ENCODE measurements at regions not wholly inside any gene's neighbourhood (a gene's known extent, or its start where the extent isn't known, plus 50 kb on each side); places are given as distances from the start of the nearest gene placed in this dataset.

DNA sequence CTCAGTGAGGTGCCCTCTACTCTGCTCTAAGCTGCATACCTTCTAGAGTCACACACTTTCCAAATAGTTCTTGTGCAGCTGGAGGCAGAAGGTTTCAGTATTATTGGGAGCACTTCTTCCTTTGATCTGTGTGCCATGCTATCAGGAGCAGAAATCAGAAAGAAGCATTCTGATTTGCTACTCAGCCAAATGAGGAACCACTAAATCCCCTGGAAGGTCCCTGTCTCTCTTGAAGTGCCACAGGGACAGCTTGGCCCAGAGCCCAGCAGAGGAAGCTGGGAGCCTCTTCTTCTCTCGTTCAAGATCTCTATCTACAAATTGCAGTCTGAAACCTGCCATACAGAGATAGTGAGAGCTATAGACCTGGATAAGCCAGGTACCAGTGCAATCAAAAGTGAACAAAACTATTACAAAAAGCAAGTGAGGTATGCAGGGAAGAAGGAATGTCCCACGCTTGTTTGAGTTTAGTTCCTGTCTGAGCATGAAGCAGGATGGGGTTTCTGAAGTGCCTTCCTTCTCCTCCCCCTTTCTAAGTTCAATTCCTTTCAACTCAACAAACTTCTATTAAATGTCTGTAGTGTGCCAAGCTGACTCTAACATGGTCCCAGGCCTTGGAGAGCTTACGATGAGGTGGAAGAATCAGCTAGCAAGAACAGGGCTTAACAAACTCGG is 100.9 kb upstream of the PARP11 start:
- H3K27me3 ChIP-seq (replicated peaks; ENCODE audit: control insufficient read depth, insufficient read depth, low read length, poor library complexity, severe bottlenecking), result no peaks in the 10 kb centered on the region
- H3K4me3 ChIP-seq (ENCODE audit: insufficient read depth, low read depth, low read length, poor library complexity, severe bottlenecking), result peak overlapping the region; percentile 23
- H3K36me3 ChIP-seq (ENCODE audit: control insufficient read depth, insufficient read depth, low read length), result no peaks in the 10 kb centered on the region
- DNase-seq, result no peak
- H3K27ac ChIP-seq (ENCODE audit: insufficient read depth, low read length, poor library complexity, severe bottlenecking), result peak overlapping the region; percentile 59
- peaks cover 30% of the 10 kb centered on the region for H3K4me1 ChIP-seq (ENCODE audit: control insufficient read depth, insufficient read depth, low read length, poor library complexity, severe bottlenecking)
- H3K9me3 ChIP-seq (ENCODE audit: control insufficient read depth, low read length), result no peaks in the 10 kb centered on the region

DNA sequence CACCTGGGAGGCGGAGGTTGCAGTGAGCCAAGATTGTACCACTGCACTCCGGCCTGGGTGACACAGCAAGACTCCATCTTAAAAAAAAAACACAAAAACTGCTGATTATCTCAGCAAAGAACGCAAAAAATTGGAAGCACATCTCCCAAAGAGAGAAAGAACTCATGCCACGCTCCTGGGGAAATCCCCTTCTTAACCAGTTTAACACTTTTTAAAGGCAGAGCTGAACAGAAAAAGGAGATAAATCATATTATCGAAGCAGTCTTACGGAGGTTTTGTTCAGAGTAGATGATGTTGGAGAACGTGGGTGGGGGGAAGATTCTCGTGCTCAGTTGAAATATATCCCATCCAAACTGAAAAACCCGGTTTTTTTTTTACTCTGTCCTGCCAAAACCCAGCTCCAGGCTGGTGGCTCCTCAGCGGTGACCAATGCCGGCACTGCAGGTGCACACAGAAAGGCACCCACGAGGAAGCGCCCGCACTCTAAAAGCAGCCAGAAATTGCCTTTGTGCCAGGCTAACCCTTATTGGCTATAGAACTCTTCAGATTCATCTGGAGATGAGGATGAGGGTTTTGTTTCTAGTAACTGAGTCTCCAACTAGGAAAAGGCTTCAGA is 100.2 kb upstream of the PARP11 start:
- no peak for DNase-seq
- Histone ChIP-seq H3K27me3 (replicated peaks; ENCODE audit: control insufficient read depth, insufficient read depth, low read length, poor library complexity, severe bottlenecking) (no peaks in the 10 kb centered on the region), H3K27ac (ENCODE audit: insufficient read depth, low read length, poor library complexity, severe bottlenecking) (peak overlapping the region; percentile 59), H3K36me3 (ENCODE audit: control insufficient read depth, insufficient read depth, low read length) (no peaks in the 10 kb centered on the region), H3K4me1 (ENCODE audit: control insufficient read depth, insufficient read depth, low read length, poor library complexity, severe bottlenecking) (peaks cover 30% of the 10 kb centered on the region), H3K9me3 (ENCODE audit: control insufficient read depth, low read length) (no peaks in the 10 kb centered on the region), H3K4me3 (ENCODE audit: insufficient read depth, low read depth, low read length, poor library complexity, severe bottlenecking) (no peak overlapping the region)

DNA sequence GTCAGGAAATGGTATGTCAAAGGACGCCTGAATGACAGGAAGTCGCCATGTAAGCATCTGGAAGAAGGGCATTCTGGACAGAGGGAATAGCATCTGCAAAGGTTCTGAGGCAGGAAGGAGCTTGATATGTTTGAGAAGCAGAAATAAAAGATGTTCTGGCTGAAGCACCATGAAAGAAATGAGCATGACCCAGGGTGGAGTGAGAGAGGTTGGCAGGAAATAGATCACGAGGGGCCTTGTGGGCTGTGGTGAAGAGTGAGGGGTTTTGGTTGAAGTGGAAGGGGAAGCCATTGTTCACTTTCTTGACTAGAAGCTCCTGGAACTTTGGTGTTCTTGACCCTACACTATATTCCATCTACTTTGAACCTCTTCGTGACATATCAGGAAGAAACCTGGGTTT is 99.4 kb upstream of the PARP11 start:
- H3K36me3 ChIP-seq (ENCODE audit: control insufficient read depth, insufficient read depth, low read length), result no peaks in the 10 kb centered on the region
- peak in 2 of 3 donors; percentile 6 to 25 for DNase-seq
- no peaks in the 10 kb centered on the region for H3K27me3 ChIP-seq (replicated peaks; ENCODE audit: control insufficient read depth, insufficient read depth, low read length, poor library complexity, severe bottlenecking)
- no peaks in the 10 kb centered on the region for H3K9me3 ChIP-seq (ENCODE audit: control insufficient read depth, low read length)
- H3K27ac ChIP-seq (ENCODE audit: insufficient read depth, low read length, poor library complexity, severe bottlenecking), result peak overlapping the region; percentile 23
- H3K4me3 ChIP-seq (ENCODE audit: insufficient read depth, low read depth, low read length, poor library complexity, severe bottlenecking), result no peak overlapping the region
- H3K4me1 ChIP-seq (ENCODE audit: control insufficient read depth, insufficient read depth, low read length, poor library complexity, severe bottlenecking), result peaks cover 30% of the 10 kb centered on the region

DNA sequence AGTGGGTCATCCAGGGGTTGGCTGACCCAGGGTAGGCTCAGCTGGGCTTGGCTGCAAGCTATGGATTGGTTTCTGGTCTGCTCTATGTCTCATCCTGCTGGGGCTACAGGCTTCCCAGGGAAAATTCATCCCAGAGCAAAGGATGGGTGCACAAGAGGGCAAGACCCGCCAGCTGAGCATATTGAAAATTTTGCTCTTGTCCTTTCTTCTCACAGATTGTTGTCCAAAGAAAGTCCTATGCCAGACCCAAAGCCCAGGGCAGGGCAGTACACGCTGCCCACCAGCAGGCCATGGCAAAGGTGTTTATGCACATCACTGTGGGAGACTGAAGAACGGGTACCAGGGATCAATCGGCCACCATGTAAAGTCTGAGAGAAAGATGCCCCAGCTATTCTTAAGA is 95.3 kb upstream of the PARP11 start:
- no peak overlapping the region for H3K4me3 ChIP-seq (ENCODE audit: insufficient read depth, low read depth, low read length, poor library complexity, severe bottlenecking)
- no peaks in the 10 kb centered on the region for H3K27me3 ChIP-seq (replicated peaks; ENCODE audit: control insufficient read depth, insufficient read depth, low read length, poor library complexity, severe bottlenecking)
- H3K27ac ChIP-seq (ENCODE audit: insufficient read depth, low read length, poor library complexity, severe bottlenecking), result no peak overlapping the region
- H3K9me3 ChIP-seq (ENCODE audit: control insufficient read depth, low read length), result no peaks in the 10 kb centered on the region
- H3K36me3 ChIP-seq (ENCODE audit: control insufficient read depth, insufficient read depth, low read length), result no peaks in the 10 kb centered on the region
- no peak for DNase-seq
- peaks cover 15% of the 10 kb centered on the region for H3K4me1 ChIP-seq (ENCODE audit: control insufficient read depth, insufficient read depth, low read length, poor library complexity, severe bottlenecking)

DNA sequence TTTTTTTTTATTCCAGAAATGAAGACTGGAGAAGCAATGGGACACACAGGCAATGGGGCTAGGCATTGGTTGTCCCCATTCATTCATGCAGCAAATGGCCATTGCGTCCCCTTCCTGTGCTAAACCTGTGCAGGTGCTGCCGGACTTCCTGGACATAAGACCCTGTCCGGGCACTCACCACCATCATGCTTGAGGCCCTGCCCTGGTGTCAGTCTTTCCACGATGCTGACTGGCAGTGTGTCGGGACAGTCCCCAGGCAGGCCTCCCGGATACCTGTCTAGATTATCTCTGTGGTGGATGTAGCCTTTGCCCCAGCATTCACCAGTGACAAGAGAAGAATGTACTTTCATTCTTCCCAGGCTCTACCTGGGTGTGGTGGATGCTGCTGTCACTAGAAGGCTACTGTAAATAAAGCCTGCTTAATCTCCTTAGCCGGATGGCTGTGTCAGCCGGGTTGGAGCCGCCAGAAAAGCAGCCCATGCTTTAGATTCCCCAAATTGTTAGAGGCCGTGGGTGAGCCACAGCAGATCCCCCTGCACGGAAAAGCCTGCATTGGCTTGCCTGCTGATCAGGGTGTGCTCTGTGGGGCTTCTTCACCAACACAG is 94.5 kb upstream of the PARP11 start:
- H3K9me3 ChIP-seq (ENCODE audit: control insufficient read depth, low read length), result no peaks in the 10 kb centered on the region
- H3K4me1 ChIP-seq (ENCODE audit: control insufficient read depth, insufficient read depth, low read length, poor library complexity, severe bottlenecking), result peaks cover 14% of the 10 kb centered on the region
- no peaks in the 10 kb centered on the region for H3K27me3 ChIP-seq (replicated peaks; ENCODE audit: control insufficient read depth, insufficient read depth, low read length, poor library complexity, severe bottlenecking)
- DNase-seq, result no peak
- H3K27ac ChIP-seq (ENCODE audit: insufficient read depth, low read length, poor library complexity, severe bottlenecking), result no peak overlapping the region
- no peak overlapping the region for H3K4me3 ChIP-seq (ENCODE audit: insufficient read depth, low read depth, low read length, poor library complexity, severe bottlenecking)
- H3K36me3 ChIP-seq (ENCODE audit: control insufficient read depth, insufficient read depth, low read length), result no peaks in the 10 kb centered on the region

DNA sequence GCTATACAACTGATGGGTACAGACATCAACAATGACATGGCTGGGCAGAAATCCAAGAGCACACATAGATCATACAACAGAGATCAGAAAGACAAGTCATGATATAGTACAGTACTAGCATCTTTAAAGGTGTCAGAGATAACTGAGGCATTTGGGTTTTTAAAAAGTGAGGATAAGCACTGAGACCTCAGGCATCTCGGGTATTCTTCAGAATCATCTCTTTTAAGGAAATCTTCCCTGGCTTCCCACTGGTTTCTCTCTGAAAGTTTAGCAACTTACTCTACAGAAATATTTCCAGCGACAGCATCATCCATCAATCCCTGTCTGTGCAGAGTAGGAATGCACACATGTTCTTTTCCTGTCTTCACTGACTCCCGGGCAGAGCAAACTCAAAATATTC is 93.2 kb upstream of the PARP11 start:
- H3K4me1 ChIP-seq (ENCODE audit: control insufficient read depth, insufficient read depth, low read length, poor library complexity, severe bottlenecking), result peaks cover 17% of the 10 kb centered on the region
- no peaks in the 10 kb centered on the region for H3K36me3 ChIP-seq (ENCODE audit: control insufficient read depth, insufficient read depth, low read length)
- DNase-seq, result no peak
- H3K27ac ChIP-seq (ENCODE audit: insufficient read depth, low read length, poor library complexity, severe bottlenecking), result no peak overlapping the region
- no peaks in the 10 kb centered on the region for H3K9me3 ChIP-seq (ENCODE audit: control insufficient read depth, low read length)
- no peak overlapping the region for H3K4me3 ChIP-seq (ENCODE audit: insufficient read depth, low read depth, low read length, poor library complexity, severe bottlenecking)
- no peaks in the 10 kb centered on the region for H3K27me3 ChIP-seq (replicated peaks; ENCODE audit: control insufficient read depth, insufficient read depth, low read length, poor library complexity, severe bottlenecking)

DNA sequence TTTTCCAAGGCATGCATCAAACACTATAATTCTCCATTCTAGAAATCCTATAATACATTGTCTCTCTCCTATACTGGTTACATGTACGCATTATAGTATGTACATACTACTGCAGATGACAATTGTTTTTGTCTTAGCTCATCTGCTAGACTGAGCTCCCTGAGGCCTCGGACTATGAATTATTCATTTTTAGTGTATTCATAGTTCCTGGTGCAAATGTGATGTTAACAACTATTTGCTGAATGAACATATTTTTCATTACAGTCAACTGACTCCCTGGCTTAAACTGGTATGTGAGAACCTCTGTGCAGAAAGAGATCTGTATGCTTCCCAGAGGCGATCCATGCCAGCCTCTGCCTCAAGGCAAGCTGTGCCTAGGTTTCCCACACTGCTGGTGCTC is 91.8 kb upstream of the PARP11 start:
- Histone ChIP-seq H3K27me3 (replicated peaks; ENCODE audit: control insufficient read depth, insufficient read depth, low read length, poor library complexity, severe bottlenecking) (no peaks in the 10 kb centered on the region), H3K9me3 (ENCODE audit: control insufficient read depth, low read length) (no peaks in the 10 kb centered on the region), H3K4me1 (ENCODE audit: control insufficient read depth, insufficient read depth, low read length, poor library complexity, severe bottlenecking) (peaks cover 17% of the 10 kb centered on the region), H3K27ac (ENCODE audit: insufficient read depth, low read length, poor library complexity, severe bottlenecking) (no peak overlapping the region), H3K36me3 (ENCODE audit: control insufficient read depth, insufficient read depth, low read length) (no peaks in the 10 kb centered on the region), H3K4me3 (ENCODE audit: insufficient read depth, low read depth, low read length, poor library complexity, severe bottlenecking) (no peak overlapping the region)
- no peak for DNase-seq

DNA sequence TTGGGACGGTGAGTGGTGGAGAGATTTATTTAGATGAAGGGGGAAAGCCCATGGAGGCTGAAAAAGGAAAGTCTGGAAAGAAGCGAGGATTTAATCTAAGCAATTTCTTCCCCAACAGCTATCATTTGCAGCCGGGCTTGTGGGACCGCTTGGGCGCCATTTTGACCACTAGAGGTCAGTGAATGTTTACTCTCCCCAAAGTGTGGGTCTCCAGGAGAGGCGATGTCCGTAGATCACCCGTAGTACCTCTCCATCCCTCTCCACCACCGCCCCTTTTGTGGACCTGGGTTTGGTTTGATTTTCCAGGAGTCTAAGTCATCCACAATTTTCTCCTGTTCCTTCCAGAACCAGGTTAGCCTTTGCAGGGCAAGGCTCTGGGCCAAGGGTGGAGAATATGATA is 91.2 kb upstream of the PARP11 start:
- Histone ChIP-seq H3K4me3 (ENCODE audit: insufficient read depth, low read depth, low read length, poor library complexity, severe bottlenecking) (no peak overlapping the region), H3K9me3 (ENCODE audit: control insufficient read depth, low read length) (no peaks in the 10 kb centered on the region), H3K27me3 (replicated peaks; ENCODE audit: control insufficient read depth, insufficient read depth, low read length, poor library complexity, severe bottlenecking) (no peaks in the 10 kb centered on the region), H3K36me3 (ENCODE audit: control insufficient read depth, insufficient read depth, low read length) (no peaks in the 10 kb centered on the region), H3K27ac (ENCODE audit: insufficient read depth, low read length, poor library complexity, severe bottlenecking) (no peak overlapping the region), H3K4me1 (ENCODE audit: control insufficient read depth, insufficient read depth, low read length, poor library complexity, severe bottlenecking) (peaks cover 17% of the 10 kb centered on the region)
- DNase-seq, result no peak

DNA sequence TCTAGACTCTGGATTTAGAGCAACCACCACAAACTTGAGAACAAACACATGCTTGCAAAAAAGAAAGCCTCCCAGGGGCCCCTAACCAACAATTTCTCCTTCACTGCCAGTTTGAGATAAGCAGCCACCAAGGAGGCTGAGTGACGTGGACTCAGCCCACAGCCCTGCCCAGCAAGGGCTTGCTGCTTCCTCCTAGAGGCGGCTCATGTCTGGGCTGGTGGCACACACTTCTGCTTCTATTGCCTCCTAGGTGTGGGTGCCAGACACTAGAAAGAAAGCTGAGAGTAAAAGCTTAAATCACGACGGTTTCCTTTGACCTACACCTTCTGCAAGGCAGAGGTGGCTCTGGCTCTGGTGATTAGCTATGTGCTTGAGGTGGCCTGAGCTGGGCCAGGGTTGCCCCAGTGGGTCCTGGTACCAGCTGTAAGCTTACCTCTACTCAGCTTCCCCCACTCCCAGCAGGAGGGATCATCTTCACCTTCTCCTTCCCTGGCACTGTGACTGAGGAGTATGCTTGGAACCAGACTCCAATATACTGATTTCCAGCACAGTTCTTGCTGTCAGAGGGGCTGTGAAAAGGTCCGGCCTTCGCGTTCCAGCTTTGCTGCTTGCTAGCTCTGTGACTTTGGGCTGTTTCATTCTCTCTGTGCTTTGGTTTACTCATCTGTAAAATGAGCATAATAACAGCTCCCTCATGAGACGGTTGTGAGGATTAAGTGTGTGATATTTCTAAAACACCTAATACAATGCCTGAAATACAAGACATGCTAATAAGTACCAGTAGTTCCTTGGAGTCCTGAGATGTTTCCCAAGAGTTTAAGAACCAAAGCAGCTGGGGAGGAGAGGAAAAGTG is 89.7 kb upstream of the PARP11 start:
- Histone ChIP-seq H3K4me3 (ENCODE audit: insufficient read depth, low read depth, low read length, poor library complexity, severe bottlenecking) (no peak overlapping the region), H3K36me3 (ENCODE audit: control insufficient read depth, insufficient read depth, low read length) (no peaks in the 10 kb centered on the region), H3K4me1 (ENCODE audit: control insufficient read depth, insufficient read depth, low read length, poor library complexity, severe bottlenecking) (peaks cover 17% of the 10 kb centered on the region), H3K27ac (ENCODE audit: insufficient read depth, low read length, poor library complexity, severe bottlenecking) (peak overlapping the region; percentile 67), H3K9me3 (ENCODE audit: control insufficient read depth, low read length) (no peaks in the 10 kb centered on the region), H3K27me3 (replicated peaks; ENCODE audit: control insufficient read depth, insufficient read depth, low read length, poor library complexity, severe bottlenecking) (no peaks in the 10 kb centered on the region)
- DNase-seq, result peak; percentile 41 to 71 (median 62)
